ENCODE measurements at regions not wholly inside any gene's neighbourhood (a gene's known extent, or its start where the extent isn't known, plus 50 kb on each side); places are given as distances from the start of the nearest gene placed in this dataset.
"Not testable (repeated sequence)": the region's sequence is repeated elsewhere in the genome, so short reads cannot be mapped to it uniquely, and the experiment has no call there.

- no peak for DNase-seq
Observed at GRCh38 chr13:66152596-66152995, 1077.5 kb downstream of the PCDH9 start.

- DNase-seq: not testable (repeated sequence)
Observed at GRCh38 chr13:66144357-66144756, 1085.8 kb downstream of the PCDH9 start.

GRCh38 chr13:66139701-66140100, 1090.4 kb downstream of the PCDH9 start:
- no peak for DNase-seq

- no peak for DNase-seq
Observed at GRCh38 chr13:66139250-66139649, 1090.9 kb downstream of the PCDH9 start.

GRCh38 chr13:66138172-66138811, 1091.8 kb downstream of the PCDH9 start:
- DNase-seq: no peak

- no peak for DNase-seq
Observed at GRCh38 chr13:66137384-66137783, 1092.8 kb downstream of the PCDH9 start.

- DNase-seq: no peak
Observed at GRCh38 chr13:66128692-66129269, 1101.4 kb downstream of the PCDH9 start.

- DNase-seq: no peak
Observed at GRCh38 chr13:66128201-66128600, 1101.9 kb downstream of the PCDH9 start.

- no peak for DNase-seq
Observed at GRCh38 chr13:66117563-66117962, 1112.6 kb downstream of the PCDH9 start.

- no peak for DNase-seq
Observed at GRCh38 chr13:66113882-66114526, 1116.1 kb downstream of the PCDH9 start.

GRCh38 chr13:66111628-66112027, 1118.5 kb downstream of the PCDH9 start:
- DNase-seq: no peak

GRCh38 chr13:66106246-66106645, 1123.9 kb downstream of the PCDH9 start:
- DNase-seq: no peak

GRCh38 chr13:66102864-66103263, 1127.3 kb downstream of the PCDH9 start:
- no peak for DNase-seq

GRCh38 chr13:66099825-66100224, 1130.3 kb downstream of the PCDH9 start:
- no peak for DNase-seq

- DNase-seq: no peak
Observed at GRCh38 chr13:66098931-66099628, 1131.1 kb downstream of the PCDH9 start.

- no peak for DNase-seq
Observed at GRCh38 chr13:66089711-66090110, 1140.4 kb downstream of the PCDH9 start.

GRCh38 chr13:66087269-66087710, 1142.8 kb downstream of the PCDH9 start:
- DNase-seq: no peak

- DNase-seq: no peak
Observed at GRCh38 chr13:66077132-66077689, 1152.9 kb downstream of the PCDH9 start.

- DNase-seq: no peak
Observed at GRCh38 chr13:66076417-66076816, 1153.7 kb downstream of the PCDH9 start.

- DNase-seq: no peak
Observed at GRCh38 chr13:66074018-66074615, 1156.0 kb downstream of the PCDH9 start.

GRCh38 chr13:66072097-66072496, 1158.0 kb downstream of the PCDH9 start:
- not testable (repeated sequence) for DNase-seq

GRCh38 chr13:66071608-66072007, 1158.5 kb downstream of the PCDH9 start:
- DNase-seq: no peak

GRCh38 chr13:66071029-66071428, 1159.1 kb downstream of the PCDH9 start:
- no peak for DNase-seq

Measured in 8988T (cell line).